SK-N-SH treated with all-trans-retinoic acid at 6 μM for 48 hours (cell line): ENCODE measurements at regions not wholly inside any gene's neighbourhood (a gene's known extent, or its start where the extent isn't known, plus 50 kb on each side); places are given as distances from the start of the nearest gene placed in this dataset.

Source experiments
- ATAC-seq: fragments of 200-7000 bp; cut with Tn5 transposase; 3 replicates; pipeline ENCODE4 v1.9.1; 2020; ENCODE audit warnings: mild to moderate bottlenecking, moderate library complexity
- BACH2 ChIP-seq: fragments of 250-450 bp; sonication (Bioruptor Pico); IDR thresholded peaks from 2 replicates; pipeline ENCODE4 v1.9.0; 2021; ENCODE audit warnings: mild to moderate bottlenecking, borderline replicate concordance
- CSDC2 ChIP-seq: fragments of 250-450 bp; sonication (Bioruptor Pico); IDR thresholded peaks from 2 replicates; pipeline ENCODE4 v1.5.0; 2020; ENCODE audit warnings: mild to moderate bottlenecking, moderate library complexity
- ESRRG ChIP-seq: fragments of 250-450 bp; sonication (Bioruptor Pico); IDR thresholded peaks from 2 replicates; pipeline ENCODE4 v1.6.1; 2021; ENCODE audit warnings: mild to moderate bottlenecking
- GLIS3 ChIP-seq: fragments of 250-450 bp; sonication (Bioruptor Pico); IDR thresholded peaks from 2 replicates; pipeline ENCODE4 v1.5.0; 2020; ENCODE audit warnings: mild to moderate bottlenecking, moderate library complexity
- ISL1 ChIP-seq: fragments of 250-450 bp; sonication (Bioruptor Pico); IDR thresholded peaks from 2 replicates; pipeline ENCODE4 v2.1.2; 2022; ENCODE audit warnings: mild to moderate bottlenecking, moderate library complexity
- OSR1 ChIP-seq: fragments of 250-450 bp; sonication (Bioruptor Pico); IDR thresholded peaks from 2 replicates; pipeline ENCODE4 v1.8.0; 2022; ENCODE audit warnings: moderate library complexity, mild to moderate bottlenecking, inconsistent platforms
- PPARA ChIP-seq: fragments of 250-450 bp; sonication (Bioruptor Pico); IDR thresholded peaks from 2 replicates; pipeline ENCODE4 v1.5.0; 2020; ENCODE audit warnings: mild to moderate bottlenecking, borderline replicate concordance
- RARB ChIP-seq: fragments of 250-450 bp; sonication (Bioruptor Pico); IDR thresholded peaks from 2 replicates; pipeline ENCODE4 v1.8.0; 2021; ENCODE audit warnings: mild to moderate bottlenecking, moderate library complexity
- SNAI2 ChIP-seq: fragments of 250-450 bp; sonication (Bioruptor Pico); IDR thresholded peaks from 2 replicates; pipeline ENCODE4 v1.5.0; 2020; ENCODE audit warnings: mild to moderate bottlenecking, moderate library complexity
- TCF4 ChIP-seq: fragments of 250-450 bp; sonication (Bioruptor Pico); IDR thresholded peaks from 2 replicates; pipeline ENCODE4 v1.8.0; 2021; ENCODE audit warnings: mild to moderate bottlenecking, moderate library complexity, borderline replicate concordance
- TOX ChIP-seq: fragments of 250-450 bp; sonication (Bioruptor Pico); IDR thresholded peaks from 2 replicates; pipeline ENCODE4 v1.8.0; 2021; ENCODE audit warnings: mild to moderate bottlenecking, moderate library complexity, borderline replicate concordance
- ZC3H10 ChIP-seq: fragments of 250-450 bp; sonication (Bioruptor Pico); IDR thresholded peaks from 2 replicates; pipeline ENCODE4 v1.5.1; 2021; ENCODE audit warnings: mild to moderate bottlenecking, moderate library complexity
- ZFP3 ChIP-seq: fragments of 250-450 bp; sonication (Bioruptor Pico); IDR thresholded peaks from 2 replicates; pipeline ENCODE4 v1.5.0; 2020; ENCODE audit warnings: mild to moderate bottlenecking, moderate library complexity
- ZFP30 ChIP-seq: fragments of 450-650 bp; formaldehyde crosslinking; IDR thresholded peaks from 2 replicates; pipeline ENCODE4 v1.5.0; 2022; ENCODE audit warnings: mild to moderate bottlenecking, moderate library complexity
- ZNF565 ChIP-seq: fragments of 450-650 bp; formaldehyde crosslinking; conservative IDR thresholded peaks from 2 replicates; pipeline ENCODE4 v1.5.0; 2020; ENCODE audit warnings: low read depth, mild to moderate bottlenecking, moderate library complexity
- ZNF70 ChIP-seq: fragments of 450-650 bp; formaldehyde crosslinking; IDR thresholded peaks from 2 replicates; pipeline ENCODE4 v1.5.0; 2020; ENCODE audit warnings: mild to moderate bottlenecking, moderate library complexity
- ZNF8 ChIP-seq: fragments of 450-650 bp; formaldehyde crosslinking; IDR thresholded peaks from 2 replicates; pipeline ENCODE4 v1.5.0; 2020; ENCODE audit warnings: mild to moderate bottlenecking, moderate library complexity
- TF ChIP-seq, protein P1 (sequence below): fragments of 250-450 bp; sonication (Bioruptor Pico); IDR thresholded peaks from 2 replicates; pipeline ENCODE4 v1.8.0; 2020; ENCODE audit warnings: mild to moderate bottlenecking, moderate library complexity, borderline replicate concordance
- TF ChIP-seq, protein P2 (sequence below): fragments of 250-450 bp; sonication (Bioruptor Pico); IDR thresholded peaks from 2 replicates; pipeline ENCODE4 v1.5.0; 2020; ENCODE audit warnings: mild to moderate bottlenecking, moderate library complexity
- TF ChIP-seq, protein P3 (sequence below): fragments of 250-450 bp; sonication (Bioruptor Pico); IDR thresholded peaks from 2 replicates; pipeline ENCODE4 v1.5.1; 2020; ENCODE audit warnings: low read depth, mild to moderate bottlenecking, moderate library complexity

DNA sequence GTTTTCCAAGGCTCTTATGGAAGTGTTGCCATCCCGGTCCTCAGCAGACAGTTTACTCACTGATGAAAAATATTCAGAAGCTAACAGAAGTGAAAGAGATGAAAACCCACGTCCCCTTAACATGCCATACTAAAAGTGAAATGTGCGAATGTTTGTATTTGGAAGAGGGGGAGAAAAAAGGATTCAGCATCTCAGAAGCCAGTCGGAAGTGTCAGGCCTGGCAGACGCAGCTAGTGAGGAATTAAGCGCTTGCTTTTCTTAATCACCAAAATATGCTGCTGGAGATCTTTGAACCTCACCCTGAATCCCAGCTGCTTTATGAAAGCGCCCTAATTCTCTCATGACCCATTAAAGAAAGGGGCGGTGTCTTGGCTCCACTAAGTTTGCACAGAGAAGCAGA, 653.7 kb downstream of the DCDC2C start:
- no peak for ATAC-seq
- no peak for TF ChIP-seq ZNF8
- no peak for TF ChIP-seq ZFP3 (CRISPR knock-in tag)
- no peak for TF ChIP-seq SNAI2
- TF ChIP-seq TCF4 (CRISPR knock-in tag): no peak
- TF ChIP-seq RARB (CRISPR knock-in tag): no peak
- TF ChIP-seq ESRRG (CRISPR knock-in tag): no peak
- no peak for TF ChIP-seq ZNF70 (CRISPR knock-in tag)
- no peak for TF ChIP-seq PPARA (CRISPR knock-in tag)

DNA sequence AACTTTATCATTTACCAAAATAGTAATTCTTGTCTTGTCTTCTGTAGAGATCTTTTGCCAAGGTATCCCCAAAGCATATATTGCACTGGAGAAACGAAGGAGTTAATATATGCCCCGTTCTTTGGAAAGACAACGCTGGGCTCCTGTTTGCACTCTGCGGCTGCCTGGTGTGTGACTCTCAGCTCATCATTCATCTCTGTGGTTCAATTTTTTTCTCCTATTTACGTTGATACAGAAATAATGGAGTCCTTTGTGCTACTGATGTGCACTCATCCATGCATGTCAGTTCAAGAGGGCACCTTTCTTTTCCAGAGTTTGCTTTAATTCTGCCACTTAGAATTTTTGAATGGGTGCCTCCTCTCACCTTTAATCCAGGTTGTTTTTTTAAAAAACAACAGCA, 655.5 kb downstream of the DCDC2C start:
- ATAC-seq: no peak
- TF ChIP-seq TOX (CRISPR knock-in tag) (no peak), CSDC2 (no peak)
- TF ChIP-seq, all 23 proteins: peak for 0

DNA sequence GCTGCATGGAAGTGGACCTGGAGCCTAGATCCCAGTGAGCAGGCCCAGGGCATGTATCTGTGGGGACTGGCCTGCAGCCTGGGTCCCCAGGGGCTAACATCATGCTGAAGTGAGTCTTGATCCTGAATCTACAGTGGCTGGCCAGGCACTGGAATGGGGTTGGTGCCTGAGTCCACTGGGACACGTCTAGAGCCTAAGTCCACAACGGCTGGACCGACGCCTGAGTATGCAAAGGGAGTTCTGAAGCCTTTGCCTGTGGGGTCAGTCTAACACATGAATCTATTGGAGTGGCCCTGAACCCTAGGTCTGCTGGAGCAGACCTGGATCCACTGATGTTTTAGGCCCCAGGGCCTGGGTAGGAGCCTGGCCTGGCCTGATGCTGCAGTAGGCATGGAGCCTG, 665.5 kb downstream of the DCDC2C start:
- ATAC-seq: no peak
- TF ChIP-seq ZFP3 (CRISPR knock-in tag) (no peak), ZNF70 (CRISPR knock-in tag) (no peak), ZC3H10 (CRISPR knock-in tag) (no peak), BACH2 (no peak)
- TF ChIP-seq, protein P1, sequence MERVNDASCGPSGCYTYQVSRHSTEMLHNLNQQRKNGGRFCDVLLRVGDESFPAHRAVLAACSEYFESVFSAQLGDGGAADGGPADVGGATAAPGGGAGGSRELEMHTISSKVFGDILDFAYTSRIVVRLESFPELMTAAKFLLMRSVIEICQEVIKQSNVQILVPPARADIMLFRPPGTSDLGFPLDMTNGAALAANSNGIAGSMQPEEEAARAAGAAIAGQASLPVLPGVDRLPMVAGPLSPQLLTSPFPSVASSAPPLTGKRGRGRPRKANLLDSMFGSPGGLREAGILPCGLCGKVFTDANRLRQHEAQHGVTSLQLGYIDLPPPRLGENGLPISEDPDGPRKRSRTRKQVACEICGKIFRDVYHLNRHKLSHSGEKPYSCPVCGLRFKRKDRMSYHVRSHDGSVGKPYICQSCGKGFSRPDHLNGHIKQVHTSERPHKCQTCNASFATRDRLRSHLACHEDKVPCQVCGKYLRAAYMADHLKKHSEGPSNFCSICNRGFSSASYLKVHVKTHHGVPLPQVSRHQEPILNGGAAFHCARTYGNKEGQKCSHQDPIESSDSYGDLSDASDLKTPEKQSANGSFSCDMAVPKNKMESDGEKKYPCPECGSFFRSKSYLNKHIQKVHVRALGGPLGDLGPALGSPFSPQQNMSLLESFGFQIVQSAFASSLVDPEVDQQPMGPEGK (CRISPR knock-in tag): no peak
- TF ChIP-seq, protein P2, sequence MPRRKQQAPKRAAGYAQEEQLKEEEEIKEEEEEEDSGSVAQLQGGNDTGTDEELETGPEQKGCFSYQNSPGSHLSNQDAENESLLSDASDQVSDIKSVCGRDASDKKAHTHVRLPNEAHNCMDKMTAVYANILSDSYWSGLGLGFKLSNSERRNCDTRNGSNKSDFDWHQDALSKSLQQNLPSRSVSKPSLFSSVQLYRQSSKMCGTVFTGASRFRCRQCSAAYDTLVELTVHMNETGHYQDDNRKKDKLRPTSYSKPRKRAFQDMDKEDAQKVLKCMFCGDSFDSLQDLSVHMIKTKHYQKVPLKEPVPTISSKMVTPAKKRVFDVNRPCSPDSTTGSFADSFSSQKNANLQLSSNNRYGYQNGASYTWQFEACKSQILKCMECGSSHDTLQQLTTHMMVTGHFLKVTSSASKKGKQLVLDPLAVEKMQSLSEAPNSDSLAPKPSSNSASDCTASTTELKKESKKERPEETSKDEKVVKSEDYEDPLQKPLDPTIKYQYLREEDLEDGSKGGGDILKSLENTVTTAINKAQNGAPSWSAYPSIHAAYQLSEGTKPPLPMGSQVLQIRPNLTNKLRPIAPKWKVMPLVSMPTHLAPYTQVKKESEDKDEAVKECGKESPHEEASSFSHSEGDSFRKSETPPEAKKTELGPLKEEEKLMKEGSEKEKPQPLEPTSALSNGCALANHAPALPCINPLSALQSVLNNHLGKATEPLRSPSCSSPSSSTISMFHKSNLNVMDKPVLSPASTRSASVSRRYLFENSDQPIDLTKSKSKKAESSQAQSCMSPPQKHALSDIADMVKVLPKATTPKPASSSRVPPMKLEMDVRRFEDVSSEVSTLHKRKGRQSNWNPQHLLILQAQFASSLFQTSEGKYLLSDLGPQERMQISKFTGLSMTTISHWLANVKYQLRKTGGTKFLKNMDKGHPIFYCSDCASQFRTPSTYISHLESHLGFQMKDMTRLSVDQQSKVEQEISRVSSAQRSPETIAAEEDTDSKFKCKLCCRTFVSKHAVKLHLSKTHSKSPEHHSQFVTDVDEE: no peak
- TF ChIP-seq, protein P3, sequence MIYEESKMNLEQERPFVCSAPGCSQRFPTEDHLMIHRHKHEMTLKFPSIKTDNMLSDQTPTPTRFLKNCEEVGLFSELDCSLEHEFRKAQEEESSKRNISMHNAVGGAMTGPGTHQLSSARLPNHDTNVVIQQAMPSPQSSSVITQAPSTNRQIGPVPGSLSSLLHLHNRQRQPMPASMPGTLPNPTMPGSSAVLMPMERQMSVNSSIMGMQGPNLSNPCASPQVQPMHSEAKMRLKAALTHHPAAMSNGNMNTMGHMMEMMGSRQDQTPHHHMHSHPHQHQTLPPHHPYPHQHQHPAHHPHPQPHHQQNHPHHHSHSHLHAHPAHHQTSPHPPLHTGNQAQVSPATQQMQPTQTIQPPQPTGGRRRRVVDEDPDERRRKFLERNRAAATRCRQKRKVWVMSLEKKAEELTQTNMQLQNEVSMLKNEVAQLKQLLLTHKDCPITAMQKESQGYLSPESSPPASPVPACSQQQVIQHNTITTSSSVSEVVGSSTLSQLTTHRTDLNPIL (CRISPR knock-in tag): no peak

DNA sequence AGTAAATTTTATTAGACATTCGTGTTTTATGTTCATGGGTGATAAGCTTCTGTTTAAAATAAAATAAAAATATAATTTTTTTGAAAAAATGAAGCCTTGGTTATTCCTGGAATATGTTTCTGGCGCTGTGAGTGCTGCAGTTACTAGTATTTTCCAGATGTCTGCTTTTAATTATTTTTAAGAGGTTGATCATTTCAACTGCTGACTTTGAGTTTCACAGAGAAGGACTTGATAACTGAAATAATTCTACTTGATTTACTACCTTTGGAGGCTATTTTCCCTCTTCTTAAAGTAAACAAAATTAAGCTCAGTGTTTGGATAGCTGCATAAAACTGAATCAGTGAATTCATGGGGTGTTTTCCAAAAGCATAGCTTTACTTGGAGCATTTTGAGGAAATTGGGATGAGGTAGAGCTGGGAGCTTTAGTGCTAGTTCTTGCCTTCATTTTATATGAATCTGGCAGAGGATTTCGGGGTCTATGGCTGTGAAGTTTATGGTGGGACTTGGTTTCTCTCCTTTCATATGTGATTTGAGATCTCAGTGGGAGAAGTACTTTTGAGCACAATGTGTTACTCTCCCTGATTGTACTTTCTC, 666.5 kb downstream of the DCDC2C start:
- ATAC-seq: no peak
- TF ChIP-seq OSR1 (CRISPR knock-in tag): no peak
- TF ChIP-seq GLIS3: no peak
- no peak for TF ChIP-seq ZFP30 (CRISPR knock-in tag)
- no peak for TF ChIP-seq BACH2
- no peak for TF ChIP-seq ZFP3 (CRISPR knock-in tag)
- TF ChIP-seq, protein P3 (CRISPR knock-in tag): no peak
- no peak for TF ChIP-seq ZNF565 (CRISPR knock-in tag)
- TF ChIP-seq ISL1 (CRISPR knock-in tag): no peak
- TF ChIP-seq, protein P2: no peak
- no peak for TF ChIP-seq RARB (CRISPR knock-in tag)
- TF ChIP-seq ZC3H10 (CRISPR knock-in tag): no peak
- TF ChIP-seq, all 23 proteins: peak for 0
